Renal cortex interstitium (tissue), 11 donors: ENCODE measurements at regions not wholly inside any gene's neighbourhood (a gene's known extent, or its start where the extent isn't known, plus 50 kb on each side); places are given as distances from the start of the nearest gene placed in this dataset.
A peak's percentile ranks its signal among the peaks of the same experiment; 100 is the strongest.
"Not testable (repeated sequence)": the region's sequence is repeated elsewhere in the genome, so short reads cannot be mapped to it uniquely, and the experiment has no call there.

ENCODE experiments used
- DNase-seq, 11 donors: peaks; one replicate each; pipeline ENCODE4 v3.0.0-alpha.2; 2013; ENCODE audit warnings: low read depth in 9 of 11, low spot score in 4 of 11; ENCODE audit errors: extremely low read depth in 1 of 11

DNA sequence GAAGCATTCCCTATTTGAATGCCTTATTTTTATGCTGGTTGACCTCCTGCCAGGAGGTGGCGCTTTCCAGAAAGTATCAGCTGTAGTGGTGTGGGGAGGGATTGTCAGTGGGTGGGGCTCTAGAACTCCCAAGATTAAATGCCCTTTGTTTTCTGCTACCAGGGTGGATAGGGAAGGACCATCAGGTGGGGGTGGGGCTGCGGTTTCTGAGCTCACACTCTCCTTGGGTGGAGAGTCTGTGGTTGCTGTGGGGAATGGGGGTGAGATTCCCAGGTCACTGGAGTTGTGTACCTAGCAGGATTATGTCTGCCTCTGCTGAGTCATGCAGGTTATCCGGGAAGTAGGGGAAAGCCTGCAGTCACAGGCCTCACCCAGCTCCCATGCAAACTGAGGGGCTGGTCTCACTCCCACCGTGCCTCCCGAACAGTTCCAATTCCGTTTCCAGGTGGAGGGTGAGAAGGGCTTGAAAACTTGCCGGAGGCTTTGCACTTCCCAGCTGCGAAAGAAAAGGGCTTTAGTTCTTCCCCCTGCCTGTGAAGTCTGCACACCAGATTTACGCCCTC, 68.3 kb downstream of the ALG10B start:
- DNase-seq = no peak

DNA sequence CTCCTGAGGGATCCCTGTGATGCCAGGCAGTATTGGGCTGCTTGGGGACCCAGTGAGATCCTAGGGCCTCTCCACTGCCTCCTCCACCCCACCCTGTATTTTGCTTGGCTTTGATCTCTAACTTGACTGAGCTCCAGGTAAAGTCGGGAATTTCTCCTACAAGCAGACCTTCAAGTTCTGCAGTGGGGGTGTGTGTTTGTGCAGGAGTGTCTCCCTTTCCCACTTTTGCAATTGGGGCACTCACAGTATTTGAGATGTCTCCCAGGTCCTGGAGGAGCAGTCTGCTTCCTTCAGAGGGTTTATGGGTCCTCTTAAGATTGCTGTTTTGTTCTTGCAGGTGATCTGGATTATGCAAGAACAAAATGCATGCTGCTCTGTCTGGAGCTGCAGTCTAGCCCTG, 68.9 kb downstream of the ALG10B start:
- no peak for DNase-seq

DNA sequence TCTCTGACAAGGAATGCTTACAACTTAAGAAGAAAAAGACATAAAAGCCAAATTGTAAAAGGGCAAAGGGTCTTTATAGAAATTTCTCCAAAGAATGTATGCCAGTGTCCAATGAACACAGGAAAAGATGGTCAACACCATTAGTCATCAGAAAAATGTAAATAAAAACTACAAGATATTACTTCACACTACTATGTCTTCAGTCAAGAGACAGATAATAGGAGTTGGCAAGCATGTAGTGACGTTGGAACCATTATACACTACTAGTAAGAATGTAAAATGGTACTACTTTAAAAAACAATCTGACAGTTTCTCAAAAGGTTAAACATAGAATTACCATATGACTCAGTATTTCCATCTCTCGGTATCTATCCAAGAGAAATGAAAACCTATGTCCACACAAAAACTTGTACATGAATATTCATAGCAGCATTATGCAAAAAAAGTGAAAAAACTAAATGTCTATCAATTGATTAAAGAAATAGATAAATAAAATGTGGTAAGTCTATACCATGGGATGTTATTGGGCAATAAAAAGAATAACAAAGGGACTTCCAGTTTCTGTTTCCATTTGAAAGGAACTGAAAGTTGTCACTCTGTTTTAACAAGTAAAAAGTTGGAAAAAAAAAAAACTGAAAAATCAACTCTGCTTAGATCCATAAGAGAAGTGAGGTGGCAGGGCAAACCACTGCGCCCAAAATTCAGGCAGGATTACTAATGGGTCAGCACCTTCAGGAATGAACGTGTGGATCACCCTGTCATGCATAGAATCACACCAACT, 69.8 kb downstream of the ALG10B start:
- DNase-seq = no peak

DNA sequence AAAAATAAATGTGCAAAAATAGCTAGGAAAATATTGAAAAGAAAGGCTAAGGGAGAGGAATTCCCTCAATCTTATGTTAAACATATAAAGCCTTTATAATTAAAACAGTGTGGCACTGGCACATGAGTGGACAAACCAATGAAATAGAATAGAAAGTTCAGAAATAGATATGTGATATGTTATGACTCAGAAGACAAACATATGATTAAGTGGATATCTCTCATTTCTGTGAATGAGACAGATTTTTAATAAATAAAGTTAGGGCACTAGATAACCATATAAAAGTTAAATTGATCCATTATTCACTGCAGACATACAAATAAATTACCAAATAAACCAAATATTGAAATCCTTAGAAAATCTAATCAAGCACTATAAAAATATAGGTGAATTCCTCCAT, 73.0 kb downstream of the ALG10B start:
- no peak for DNase-seq

DNA sequence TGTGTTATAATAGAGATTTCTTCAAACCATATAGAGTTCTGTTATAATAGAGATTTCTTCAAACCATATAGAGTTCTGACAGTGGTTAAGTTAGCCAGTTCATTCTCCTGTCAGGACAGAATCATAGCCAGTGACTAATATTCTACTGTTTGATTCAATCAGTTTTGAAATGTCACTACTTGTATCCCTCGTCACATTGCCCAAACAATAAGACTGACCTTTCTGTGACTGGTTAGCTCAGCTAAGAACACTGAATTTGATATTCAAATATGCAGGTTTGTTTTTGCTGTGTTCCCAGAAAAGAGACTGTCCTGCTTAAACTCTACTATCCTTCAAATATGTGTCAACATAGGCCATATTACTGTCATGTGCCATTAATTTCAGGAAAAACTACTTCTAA, 74.4 kb downstream of the ALG10B start:
- no peak for DNase-seq

DNA sequence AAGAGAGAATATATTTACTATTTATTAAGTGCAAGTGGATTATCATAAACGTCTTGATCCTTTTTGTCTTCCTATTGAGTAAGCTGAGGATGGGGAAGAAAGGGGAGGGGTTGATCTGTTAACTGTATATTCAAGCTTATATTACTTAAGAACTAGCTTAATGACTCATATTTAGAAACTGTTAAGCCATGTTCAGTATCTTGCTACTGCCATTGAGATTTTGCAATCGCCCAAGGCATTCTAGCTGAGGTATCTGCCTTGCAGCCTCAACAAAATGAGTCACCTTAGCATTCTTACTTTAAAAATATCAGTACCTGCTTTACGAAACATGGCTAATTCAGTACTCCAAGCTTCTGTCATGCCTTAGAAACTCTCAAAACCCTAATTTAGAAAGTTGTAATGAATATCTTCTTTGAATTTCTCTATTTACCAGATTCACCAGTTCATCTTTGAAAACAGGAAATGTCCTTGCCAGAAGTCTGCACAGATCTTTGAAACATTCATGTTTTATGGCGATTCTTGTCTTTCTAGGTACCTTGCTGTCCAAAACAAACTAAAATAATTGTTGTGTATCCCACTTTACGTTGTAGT, 76.1 kb downstream of the ALG10B start:
- DNase-seq = no peak

DNA sequence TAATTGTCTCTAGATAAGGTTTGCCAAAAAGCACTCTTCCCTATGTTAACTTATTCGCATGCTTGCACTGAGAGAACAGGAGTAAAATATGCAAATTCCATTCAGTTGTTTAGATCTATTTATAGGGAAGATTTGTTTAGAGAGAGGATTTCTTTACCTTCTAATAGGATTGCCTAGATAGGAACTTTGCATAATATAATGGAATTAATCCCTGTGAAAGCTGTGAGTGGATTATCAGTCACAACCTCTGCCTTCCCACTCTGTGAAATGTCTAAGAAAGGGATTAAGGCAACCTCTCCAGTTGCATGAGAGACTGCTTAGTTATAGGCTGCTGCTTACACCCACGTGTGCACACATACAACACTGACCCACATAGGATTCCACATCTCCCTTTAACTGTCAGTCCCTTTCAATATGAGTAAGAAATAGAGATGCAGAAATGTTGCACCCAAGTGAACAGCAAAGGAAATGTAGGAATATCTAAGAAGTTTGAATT, 83.2 kb downstream of the ALG10B start:
- no peak for DNase-seq

DNA sequence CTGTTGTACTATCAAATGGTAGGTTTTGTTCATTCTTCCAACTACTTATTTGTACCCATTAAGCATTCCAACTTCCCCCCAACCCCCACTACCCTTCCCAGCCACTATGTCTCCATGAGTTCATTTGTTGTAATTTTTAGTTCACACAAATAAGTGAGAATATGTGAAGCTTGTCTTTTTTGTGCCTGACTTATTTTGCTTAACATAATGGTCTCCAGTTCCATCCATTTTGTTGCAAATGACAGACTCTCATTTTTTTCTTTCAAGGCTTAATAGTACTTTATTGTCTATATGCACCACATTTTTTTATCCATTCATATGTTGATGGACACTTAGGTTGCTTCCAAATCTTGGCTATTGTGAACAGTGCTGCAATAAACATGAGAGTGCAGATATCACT, 86.2 kb downstream of the ALG10B start:
- DNase-seq = no peak

DNA sequence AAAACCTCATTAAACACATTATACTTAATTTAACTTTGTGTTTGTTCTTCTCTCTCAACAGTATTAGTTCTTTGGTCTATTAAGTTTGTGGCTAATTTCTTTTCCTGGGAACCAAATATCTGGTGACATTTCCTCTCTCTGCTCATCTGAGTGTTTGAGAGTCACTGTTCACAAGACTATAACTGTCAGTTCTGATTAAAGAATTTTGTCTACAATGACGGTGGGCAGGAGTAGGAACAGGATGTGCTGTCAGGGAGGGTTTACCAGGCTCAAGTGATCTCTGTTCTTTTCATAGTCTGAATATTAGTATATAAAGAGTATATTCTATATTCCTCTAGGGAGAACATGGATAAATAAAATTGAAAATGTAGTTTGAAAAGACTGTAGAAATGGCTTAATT, 92.9 kb downstream of the ALG10B start:
- no peak for DNase-seq

DNA sequence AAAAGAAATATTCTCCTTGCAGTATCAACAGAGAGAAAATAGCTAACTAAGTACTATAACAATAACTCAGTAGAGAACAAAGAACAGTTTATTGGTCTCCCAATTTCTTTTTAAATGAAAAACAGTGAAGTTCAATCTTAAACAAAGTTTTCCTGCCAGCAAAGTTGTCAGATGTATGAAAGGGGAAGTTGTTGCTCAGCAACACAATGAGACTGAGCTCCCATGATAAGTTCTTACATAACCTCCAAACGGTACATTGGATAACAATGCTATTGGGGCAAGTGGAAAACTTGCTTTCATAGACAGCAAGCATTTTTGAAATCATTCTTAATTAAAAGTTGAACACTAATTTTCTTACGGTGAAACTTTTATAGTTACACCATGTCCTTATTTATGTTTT, 94.9 kb downstream of the ALG10B start:
- no peak for DNase-seq

DNA sequence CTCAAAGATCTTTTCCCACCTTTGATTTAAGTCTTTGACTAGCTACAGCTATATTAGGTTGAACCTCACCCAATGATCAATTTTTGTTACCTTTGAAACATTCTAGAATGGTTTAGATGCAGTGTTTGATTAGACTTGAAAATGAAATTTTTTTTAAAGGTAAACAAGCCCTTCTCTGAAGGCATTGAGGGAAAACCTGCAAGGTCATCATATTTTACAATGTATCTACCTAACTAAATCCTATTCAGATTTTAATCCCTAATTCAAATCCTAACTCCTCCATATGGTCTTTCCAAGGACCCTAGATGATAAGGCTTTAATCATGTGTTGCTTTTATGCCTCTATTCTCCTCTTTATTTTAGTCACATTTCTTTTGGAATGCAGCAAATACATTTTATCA, 95.4 kb downstream of the ALG10B start:
- no peak for DNase-seq

DNA sequence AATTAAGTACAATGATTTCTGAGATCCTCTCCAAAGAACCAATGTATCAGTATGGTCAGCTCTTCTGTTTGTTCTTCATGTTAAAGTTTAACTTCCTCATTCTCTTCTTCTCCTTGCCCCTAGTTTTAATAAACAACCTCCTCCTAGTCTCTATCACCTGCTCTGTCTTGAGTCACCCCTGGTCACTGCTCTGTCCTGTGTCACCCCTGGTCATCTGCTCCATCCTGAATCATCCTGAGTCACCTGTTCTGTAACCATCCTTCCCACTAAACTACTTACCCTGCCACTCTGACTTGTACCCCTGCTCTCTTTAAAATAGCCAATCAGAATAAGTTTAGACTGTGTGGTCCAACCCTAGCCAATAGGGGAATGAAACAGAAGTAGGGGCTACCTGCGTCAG, 100.5 kb downstream of the ALG10B start:
- no peak for DNase-seq

DNA sequence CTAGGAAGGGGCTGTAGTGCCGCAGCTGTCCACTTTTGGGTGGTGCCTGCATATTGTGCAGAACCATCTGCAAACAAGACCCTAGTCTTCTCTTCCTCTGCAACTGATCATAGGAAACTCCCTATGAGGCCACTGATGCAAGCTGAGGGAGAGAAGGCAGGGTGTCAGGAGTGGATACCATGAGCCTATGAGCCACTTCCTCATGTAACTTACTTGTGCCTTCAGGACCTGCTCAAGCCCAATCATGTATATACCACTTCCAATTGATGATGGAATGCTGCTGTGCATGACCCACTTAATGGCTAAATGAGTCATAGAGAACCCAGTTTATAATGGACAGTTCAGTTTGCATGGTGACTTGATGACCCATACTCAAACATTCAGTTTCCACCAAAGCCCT, 107.9 kb downstream of the ALG10B start:
- DNase-seq = no peak

DNA sequence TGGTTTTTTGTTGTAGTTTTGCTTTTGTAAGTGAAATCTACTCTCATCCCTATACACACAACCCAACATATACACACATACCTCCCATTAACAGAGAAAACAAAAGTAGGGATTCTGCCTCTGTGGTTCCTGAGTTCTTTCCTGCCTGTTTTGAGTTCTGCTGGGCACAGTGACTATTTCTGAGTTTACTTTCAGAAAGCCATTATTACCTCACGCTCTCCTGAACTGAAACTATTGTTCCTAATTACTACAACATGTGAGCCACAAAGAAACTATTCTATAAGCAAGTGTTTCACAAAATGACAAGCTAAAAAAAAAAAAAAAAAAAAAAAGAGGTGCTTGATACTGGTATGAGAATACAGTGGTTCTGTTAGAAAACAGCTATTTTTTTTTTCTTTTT, 110.9 kb downstream of the ALG10B start:
- DNase-seq = peak in 1 of 11 donors; percentile 7

DNA sequence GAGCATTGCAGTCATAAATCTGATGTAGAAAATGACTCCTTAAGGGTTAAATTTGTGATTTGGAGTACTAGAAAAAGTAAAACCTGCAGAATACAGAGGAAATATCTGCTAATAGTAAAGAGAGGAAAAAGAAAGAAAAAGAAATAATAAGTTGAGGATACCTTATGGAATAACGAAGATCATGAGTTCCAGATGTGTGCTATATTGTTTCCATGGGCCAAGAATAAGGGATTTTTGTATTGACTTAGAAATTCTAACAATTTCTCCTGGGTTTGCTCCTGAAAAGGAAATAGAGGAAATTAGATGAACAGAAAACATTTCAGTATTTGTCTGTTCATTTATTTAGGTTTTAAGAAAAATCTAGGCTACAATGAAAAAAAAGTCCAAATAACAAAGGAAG, 115.3 kb downstream of the ALG10B start:
- no peak for DNase-seq

DNA sequence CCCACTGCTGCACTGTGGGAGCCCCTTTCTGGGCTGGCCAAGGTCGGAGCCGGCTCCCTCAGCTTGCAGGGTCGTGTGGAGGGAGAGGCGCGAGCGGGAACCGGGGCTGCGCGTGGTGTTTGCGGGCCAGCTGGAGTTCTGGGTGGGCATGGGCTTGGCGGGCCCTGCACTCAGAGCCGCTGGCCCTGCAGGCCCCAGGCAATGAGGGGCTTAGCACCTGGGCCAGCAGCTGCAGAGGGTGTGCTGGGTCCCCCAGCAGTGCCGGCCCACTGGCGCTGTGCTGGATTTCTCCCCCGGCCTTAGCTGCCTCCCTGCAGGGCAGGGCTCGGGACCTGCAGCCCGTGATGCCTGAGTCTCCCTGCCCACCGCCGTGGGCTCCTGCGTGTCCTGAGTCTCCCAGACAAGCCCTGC, 125.3 kb downstream of the ALG10B start:
- not testable (repeated sequence) for DNase-seq

DNA sequence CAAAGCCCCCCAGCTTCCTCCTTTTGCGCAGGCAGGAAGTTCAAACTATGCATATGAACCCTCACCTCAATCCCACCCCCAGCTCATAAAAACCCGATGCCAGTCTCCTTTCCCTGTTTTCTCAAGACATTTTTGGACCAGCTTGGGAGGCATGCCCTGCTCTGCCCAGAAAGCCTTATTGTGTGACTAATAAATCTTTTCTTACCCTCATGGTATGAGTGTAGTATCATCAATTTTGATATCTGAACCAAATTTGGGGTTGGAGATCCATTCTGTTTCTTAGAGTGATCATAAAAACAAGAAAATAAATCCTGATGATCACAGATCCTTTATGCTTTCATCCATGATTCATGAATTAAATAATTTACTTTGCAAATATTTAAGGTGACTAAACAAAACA, 128.5 kb downstream of the ALG10B start:
- no peak for DNase-seq

DNA sequence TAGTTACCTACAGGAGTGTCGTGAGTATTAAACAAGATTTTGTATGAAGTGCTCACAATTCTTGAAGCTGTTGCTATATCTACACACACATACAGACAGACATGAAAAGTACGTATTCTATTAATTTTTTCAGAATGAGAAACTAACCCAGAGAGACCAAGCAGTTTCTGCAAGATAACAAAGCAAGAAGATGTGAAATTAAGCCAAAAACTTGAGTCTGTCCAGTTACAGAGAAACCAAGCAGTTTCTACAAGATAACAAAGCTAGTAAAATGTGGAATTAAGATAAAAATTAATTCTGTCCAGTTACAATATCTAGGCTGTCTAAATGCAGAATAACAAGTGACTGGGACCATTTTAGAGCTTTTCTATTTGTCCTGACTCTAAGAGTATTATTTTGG, 132.4 kb downstream of the ALG10B start:
- DNase-seq = no peak

DNA sequence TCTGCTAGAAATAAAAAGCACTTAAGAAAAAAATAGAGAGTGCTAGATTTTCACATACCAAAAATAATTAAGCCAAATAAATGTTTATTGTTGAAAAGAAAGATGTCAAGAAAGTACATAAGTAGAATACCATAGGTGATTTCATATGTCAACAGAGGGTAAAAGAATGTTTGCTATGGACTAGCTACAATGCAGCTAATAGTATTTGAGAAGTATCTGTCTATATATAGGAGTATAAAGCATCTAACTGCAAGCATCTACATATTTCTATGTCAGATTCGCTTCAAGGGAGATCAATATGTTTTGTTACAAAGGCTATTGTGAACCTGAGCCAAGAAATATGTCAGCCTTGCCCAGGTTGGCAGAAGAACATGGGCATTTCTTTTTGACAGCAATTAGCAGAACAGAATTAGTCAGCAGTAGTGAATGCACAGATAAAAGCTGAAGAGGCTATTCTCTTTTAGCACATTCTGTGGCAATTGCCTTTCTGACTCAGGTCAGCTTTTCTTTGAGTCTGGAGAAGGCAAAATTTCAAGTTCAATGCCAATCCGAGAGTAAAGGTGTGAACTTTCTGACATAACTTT, 140.1 kb downstream of the ALG10B start:
- no peak for DNase-seq

DNA sequence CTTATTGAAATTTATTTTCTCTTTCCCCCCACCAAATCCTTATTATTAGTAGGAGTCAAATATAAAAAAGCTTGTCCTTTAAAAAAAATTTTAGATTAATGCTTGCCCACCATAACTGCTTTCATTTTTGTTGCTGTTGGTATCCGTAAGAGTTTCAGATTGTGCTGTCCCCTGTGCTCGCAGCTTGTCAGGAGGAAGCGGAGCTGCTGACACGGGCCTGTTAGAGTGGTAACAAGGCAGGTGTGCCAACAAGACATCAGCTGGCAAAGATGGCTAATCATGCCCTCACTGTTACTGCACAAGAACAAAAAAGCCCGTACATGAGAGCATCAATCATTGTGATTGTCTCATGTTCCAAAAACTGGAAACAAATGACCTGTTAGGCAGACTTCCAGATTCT, 148.4 kb downstream of the ALG10B start:
- no peak for DNase-seq
